ENCODE measurements at regions not wholly inside any gene's neighbourhood (a gene's known extent, or its start where the extent isn't known, plus 50 kb on each side); places are given as distances from the start of the nearest gene placed in this dataset.
A peak's percentile ranks its signal among the peaks of the same experiment; 100 is the strongest.

DNA sequence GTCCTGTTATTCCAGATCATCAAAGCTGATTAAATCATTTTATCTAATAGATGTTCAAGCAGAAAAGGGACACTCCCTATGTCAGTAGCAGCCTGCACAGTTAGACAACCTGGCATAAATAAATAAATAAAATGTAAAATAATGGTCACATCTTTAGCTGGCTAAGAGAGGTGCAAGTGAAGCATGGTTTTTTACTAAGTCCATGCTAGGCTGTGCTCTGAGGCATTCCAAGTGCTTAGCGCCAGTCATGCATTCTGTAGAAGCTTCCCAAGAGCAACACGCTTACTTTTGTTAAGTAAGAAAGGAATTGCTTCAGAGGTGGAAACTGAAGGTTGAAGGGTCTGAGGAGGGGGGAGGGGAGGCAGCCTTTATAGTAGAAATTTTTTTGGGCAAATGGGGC is 351.2 kb downstream of the CDH2 start:
- no peak for DNase-seq

DNA sequence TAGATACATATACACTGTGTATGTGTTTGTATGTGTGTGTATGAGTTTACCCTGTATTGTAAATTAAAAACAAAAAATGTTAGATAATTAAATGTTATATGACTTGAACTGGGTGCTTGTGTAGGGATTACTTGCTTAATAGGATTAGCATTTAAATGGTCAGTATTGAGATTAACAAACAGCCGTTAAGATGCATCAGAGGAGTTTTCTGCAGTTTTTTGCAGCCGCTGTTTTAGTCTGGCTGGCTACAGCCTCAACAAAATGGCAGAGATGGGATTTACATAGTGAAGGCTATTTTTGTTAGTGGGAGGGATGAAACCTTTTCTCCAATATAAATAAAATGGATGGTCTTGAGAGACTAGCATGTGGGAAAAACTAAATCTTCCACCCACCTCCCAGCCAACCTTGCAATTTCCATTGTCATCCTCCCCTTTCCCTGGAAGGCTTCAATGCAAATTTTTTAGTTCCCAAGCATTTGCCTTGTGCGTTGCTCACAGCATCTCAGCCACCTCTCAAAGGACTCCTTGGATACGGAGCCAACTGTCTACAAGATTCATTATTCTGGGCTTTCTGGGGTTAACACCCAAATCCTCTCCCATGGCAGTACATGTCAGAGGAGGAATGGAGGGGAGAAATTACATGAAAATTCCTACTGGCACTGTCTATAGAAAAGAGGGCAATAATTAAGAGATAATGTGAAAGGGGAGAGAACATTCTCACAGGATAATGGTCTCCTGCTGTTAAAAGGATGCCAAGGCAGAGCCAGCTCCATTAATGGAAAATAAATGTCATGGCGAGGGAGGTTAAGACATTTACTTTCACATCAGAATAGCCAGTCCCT is 351.9 kb downstream of the CDH2 start:
- DNase-seq: no peak

DNA sequence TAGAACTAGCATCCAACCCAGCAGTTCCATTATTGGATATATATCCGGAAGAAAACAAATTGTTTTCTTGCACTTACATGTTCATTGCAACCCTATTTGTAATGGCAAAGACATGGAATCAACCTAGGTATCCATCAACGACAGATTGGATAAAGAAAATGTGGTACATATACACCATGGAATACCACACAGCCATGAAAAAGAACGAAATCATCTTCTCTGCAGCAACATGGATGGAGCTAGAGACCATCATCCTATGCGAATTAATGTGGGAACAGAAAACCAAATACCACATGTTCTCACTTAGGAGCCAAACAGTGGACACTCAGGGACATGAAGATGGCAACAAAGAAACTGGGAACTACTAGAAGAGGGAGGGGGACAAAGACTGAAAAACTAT is 352.7 kb downstream of the CDH2 start:
- no peak for DNase-seq

DNA sequence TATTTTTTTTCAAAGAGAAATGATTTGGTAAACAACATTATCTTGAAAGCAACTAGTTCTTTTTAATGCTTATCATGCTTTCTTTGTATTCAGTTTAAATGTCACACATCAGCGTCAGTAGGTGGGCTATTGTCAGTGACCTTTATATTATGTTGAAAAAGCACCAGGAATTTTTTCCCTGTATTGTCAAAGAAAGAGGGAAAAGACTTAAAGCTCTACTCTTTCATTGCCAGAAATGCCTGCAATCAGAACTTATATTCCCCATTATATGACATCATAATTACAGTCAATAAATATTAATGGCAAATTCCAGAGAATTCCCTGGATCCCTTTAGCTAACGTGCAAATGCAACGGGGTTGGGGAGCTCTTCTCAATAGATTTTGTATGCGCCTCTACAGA is 353.9 kb downstream of the CDH2 start:
- no peak for DNase-seq

DNA sequence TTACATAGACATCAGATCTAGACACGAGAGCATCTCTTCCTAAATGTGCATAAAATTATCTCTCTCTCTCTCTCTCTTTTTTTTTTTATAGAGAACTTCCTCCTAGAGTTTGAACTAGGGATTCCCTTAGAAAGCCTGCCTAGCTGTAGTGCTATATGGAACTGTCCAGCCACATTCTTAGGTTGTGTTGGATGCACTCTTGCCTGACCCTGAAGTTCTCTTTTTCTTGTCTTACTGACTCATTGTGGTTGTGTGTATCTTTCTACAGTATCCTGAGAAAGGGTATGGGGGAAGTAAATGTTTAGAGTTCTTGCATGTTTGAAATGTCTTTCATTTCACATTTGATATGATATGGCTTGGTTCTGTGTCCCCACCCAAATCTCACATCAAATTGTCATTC is 368.2 kb downstream of the CDH2 start:
- no peak for DNase-seq

DNA sequence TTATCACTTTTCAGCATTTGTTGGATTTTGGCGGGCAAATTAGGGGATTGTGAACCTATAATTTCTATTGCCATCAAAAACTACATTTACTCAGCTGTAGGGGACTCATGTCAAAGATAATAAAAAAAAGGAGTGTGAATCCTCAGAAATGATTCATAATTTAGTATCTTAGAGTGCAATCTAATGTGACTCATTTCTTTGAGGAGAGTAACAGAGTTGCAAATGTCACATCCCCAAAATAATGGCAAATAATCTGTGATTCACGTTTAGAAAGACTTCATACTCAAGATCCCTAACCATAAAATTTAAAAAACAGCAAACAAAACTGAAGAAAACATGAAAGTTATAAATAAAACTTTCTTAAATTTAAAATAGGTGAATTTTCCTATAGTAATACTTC is 373.0 kb downstream of the CDH2 start:
- no peak for DNase-seq

DNA sequence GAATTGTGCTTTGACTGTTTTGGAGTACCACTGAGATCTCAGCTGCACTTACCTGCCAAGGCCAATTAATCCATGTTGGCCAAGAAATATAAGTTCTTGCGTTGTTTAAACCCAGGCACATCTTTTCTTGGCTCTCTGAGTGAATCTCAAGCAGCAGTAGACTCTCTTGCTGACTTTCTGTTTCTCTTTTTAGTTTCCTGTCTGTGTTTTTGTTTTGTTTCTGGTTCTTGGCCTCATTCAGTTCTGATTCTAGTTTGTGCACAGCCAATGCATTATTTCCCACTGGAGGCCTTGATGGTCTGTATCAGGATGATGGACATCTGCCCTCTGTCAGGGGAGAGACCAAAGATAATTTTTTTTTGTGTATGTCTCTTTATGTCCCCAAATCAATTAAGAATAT is 379.4 kb downstream of the CDH2 start:
- no peak for DNase-seq

DNA sequence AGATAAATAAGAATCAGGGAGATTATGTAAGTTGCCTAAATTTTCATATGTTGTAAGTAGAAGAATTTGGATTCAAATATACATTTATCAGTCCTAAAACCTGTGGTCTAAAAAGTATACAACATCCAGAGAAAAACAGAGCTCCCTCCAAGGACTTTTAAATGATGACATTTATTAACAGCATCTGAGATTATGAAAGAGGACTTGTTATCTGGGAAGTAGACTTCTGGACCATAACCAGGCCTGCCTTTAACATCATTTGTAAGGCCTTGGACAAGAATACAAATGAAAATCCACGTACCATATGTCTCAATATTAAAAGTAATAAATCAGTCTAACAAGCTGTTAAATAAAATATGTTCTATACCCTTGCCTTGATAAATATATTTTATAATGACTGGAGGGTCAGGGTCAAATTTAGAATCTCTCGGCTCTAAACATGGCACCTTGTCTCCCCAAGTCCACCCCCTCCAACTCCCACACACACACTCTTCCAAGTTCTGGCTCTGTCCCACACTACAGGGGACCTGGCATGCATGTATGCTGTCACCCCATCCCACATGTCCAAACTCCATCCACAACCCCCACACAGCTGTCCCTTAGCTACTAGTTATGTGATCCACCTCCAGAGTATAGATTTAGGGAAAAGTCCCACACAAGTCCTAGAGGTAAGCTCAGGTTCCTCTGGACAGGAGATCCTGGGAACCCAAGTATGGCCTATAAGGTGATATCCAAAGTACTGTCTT is 382.6 kb downstream of the CDH2 start:
- no peak for DNase-seq

DNA sequence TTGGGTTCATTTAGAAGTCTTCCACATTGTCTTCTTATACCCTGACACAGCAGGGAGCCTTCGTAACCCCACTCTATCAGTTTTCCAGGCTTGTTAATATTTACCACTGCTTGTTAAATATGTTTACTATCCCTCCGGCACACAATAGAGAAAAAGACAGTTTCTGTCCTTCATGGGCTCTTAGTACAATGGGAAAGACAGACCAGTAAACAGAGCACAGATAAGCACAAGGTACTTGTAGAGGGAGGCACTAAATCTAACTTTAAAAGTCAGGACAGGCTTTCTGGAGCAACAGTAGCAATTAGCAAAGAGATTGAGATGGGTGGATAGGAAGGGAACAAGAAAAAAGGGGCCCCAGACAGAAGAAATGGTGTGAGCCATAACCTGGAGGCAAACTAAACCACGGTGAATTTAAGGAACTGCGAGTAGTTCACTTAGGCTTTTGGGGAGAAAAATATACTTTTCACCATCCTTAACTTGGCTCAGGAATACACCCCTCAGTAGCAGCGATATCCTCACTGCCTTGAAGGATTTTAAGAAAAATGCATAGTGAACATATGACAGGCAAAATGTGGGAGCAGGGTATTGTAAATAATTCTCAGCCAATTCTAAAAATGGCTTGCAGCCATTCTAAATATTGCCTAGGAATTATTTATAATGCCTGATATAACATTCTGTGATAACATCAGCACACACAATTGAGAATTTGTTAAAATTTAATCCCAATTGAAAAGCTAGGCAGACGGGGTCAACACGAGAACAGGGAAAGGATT is 383.7 kb downstream of the CDH2 start:
- peak; percentile 59 for DNase-seq

DNA sequence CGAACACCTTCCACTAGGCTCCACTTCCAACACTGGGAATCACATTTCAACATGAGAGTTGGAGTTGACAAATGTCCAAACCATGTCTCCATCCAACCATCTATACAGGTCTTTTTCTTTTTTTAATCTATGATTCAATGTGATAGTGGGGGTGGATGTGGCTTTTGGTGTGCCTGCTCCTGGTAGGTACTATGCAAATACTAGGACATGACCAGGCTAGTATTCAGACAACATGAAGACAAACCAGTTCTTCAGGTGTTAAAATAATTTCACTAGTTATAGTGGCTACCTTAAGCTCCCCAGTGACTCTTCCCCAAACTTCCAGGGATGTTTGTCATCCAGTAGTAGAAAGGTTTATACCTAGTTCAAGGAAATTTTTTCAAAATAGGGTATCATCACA is 387.5 kb downstream of the CDH2 start:
- peak; percentile 72 for DNase-seq

DNA sequence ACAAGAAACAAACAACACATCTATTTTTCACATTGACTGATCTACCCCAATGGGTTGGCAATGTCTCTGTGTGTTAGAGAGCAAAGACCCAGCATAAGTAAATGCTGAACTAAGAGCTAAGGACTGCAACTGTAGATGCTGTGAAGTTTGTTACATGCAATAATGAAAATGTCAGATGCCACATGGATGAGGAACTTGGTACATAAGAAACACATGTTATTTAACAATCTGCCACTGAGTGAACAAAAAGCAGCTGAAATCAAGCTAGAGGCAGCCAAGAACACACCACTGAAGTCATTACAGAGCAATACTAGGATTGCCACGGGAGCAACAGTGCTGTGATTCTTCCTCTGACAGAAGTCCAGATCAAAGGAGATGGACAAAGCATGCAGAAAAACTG is 389.4 kb downstream of the CDH2 start:
- no peak for DNase-seq

DNA sequence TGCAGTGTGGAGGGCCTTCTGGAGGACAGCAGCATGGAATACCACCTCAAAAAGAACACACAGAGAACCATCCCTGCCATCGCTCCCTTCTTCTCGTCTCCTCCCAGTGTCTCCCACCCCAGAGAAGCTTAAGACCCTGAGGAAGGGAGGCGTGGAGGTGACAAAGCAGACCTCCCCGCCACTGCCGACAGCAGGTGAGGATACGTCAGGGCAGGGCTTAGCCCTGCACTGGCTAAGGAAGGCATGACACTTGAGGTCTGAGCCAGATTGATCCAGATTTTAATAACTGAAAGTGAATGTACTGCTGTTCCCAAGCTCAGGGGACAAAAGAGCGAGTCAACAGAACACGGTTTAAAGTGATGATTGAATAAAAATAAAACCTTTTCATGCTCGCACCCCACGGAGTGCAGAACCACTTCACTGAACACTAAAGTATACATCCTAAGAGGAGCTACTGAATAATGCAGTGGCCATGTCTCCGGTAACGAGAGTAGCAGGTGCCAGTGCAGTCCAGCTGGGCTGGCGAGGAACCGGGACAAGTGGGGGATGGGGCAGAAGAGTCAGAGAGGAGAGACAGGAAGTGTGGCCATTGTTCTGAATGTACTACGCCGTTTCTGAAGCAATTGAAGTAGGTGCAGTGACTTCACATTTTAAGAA is 391.0 kb downstream of the CDH2 start:
- DNase-seq: peak; percentile 97

DNA sequence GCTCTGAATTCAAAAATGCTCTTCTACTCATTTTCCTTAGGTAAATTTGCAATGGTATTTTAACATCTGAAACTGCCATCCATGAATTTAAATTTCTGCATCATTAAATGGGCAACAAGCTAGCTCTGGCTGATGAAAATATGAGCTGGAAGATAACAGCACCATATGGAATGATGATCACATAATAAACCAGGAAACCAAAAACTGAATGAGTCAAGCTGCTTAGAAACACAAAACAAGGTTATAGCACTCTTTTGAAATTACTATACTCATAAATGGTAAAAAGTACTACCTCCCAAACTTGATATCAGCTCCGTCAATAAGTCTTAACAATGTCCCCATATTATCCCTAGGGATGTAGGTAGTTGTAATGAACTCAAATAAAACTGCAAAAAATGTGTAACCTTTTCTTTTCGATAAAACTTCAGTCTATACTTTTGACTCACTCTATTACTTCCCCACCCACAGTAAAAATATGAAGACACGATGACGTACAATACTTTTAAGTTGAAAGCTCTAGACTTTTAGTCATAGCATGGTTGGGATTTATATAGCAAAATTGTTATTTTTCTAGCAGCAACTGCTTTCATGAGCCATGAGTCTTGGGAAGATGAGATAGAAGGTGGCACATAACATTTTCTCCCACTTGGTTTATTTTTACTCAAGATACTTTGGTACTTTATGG is 396.7 kb downstream of the CDH2 start:
- no peak for DNase-seq

DNA sequence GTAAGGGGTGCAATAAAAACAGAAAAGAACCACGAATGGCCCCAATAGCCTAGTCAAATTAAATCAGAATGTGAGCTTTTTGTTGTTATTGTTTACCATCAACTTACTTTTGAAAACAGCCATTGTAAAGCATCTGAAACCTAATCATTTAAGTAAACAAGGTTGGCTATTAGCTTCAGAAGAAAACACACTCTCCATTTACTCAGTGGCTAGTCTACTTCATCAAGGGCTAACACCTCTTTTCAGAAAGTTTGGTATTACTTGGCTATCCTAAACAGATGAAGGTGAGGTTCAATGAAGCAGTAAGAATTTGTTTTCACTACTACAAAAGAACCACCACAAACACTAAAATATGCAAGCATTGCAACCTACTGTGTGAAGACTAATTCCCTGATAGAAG is 398.0 kb downstream of the CDH2 start:
- no peak for DNase-seq

DNA sequence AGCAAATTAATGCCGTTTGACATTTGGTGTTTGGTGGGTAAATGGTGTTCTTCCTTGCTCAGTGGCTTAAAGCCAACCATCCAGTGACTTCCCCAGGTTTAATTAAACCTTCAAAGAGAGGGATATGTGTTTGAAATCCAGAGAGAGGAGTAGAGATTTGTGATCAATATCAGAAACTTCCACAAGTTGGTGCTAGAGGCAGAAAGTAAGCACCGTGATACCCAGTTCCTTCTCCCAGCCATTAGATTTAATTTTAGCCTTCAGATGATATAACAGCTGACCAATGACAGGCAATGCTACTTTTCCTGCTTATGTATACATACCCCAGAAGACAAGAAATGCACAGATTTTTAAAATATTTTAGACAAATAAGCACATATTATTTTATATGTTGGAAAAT is 398.5 kb downstream of the CDH2 start:
- DNase-seq: peak; percentile 40

DNA sequence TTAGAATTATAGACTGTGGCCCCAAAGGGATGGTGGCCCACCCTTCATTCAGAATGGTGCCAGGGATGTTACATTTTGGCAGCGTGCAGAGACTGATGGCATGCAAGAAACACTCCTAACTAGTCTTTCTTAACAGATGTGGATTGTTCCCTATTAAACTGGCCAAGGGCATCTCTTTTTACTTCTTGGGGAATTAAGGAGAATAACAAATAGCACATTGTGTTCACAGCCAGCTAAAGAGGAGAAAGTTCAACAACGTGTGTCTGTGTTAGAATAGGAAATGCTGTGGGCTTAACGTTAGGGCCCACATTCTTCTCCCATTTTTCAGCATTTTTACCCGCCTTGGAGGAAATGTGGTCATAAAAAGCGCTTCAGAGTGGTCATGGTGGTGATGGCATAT is 404.8 kb downstream of the CDH2 start:
- no peak for DNase-seq

DNA sequence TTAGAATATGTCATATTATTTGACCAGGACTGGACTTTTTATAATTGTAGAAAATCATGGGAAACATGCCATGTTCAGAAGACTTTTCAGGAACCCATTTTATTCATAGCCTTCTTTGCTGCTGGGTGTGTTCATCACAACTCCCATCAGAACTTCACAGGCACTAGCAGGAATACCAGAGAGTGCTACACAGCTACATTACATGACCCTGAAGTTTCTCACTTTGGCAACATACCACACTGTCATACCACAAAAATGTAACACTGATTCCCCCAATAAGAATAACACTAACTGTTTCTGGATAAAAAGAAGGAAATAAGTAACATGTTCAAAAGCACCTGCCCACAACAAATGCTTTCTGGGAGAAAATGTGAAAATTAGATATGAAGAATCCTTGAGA is 405.4 kb downstream of the CDH2 start:
- DNase-seq: no peak

DNA sequence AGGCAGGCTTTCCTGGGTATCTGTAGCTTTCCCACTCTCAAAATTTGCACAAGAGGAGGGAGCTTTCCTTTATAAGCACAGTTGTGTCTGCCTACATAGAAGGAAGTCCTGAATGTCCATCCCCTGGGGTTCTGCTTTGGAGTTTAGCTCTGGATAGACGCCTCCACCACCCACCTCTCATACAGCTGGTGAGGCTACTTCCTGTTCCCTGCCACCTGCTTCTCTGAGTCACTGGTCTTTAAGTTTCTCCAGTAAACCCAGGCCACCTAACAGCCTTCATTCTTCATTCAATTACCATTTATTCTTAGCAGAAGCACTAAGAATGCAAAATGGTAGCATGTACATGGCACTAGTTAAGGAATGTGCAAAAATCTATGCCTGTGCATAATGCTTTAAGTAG is 407.8 kb downstream of the CDH2 start:
- peak; percentile 82 for DNase-seq

DNA sequence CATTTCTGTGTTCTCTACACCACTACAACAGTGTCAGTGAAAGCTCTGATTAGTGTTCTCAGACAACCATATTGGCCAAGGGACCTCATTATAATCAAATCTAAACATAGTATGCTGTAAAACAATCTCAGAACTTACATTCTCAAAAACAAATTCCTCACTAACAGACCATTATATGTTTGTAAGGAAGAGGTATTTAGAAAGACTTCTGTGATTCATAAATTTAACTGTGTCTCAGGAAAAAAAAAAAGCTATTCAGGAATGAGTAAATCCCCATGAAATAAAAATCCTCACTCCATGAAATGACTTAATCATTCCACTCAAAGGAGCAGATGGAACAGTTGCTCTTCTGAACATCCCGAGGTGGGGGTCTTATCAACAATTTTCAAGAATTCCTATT is 413.0 kb downstream of the CDH2 start:
- no peak for DNase-seq

DNA sequence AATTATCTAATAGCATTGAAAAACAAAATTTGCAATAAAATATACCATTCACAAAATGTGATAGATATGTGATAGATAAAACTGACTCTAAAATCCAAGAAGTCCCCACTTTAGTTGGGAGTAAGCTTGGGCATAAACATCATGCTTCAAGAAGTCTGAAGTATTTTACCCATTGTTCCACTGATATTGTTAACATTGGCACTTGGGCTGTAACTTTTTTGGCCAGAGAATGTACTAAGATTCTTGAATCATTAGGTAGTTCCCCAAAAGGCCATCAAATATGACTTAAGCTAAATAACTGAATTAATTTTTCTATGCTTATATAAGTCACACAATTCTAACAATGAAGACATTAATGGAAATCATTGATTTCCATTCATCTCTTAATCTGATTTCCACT is 413.6 kb downstream of the CDH2 start:
- no peak for DNase-seq

DNA sequence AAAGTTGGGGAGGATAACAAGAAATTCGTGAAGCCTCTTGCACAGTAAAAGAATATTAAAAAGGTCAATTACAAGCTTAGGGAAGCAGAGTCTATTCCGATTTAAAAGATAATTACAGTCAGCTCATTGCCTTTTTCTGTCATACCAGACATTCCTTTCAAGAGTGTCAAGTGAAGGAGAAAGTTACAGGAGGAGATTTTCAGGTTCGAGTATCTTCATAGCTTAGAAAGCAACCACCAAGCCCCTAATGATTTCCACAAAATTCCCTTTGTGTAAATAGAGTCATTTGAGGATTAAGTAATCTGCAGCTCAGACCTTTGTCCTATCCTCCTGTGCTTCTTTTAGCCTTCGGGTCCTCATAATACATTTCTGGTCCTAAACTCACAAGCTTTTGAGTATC is 414.9 kb downstream of the CDH2 start:
- DNase-seq: no peak

DNA sequence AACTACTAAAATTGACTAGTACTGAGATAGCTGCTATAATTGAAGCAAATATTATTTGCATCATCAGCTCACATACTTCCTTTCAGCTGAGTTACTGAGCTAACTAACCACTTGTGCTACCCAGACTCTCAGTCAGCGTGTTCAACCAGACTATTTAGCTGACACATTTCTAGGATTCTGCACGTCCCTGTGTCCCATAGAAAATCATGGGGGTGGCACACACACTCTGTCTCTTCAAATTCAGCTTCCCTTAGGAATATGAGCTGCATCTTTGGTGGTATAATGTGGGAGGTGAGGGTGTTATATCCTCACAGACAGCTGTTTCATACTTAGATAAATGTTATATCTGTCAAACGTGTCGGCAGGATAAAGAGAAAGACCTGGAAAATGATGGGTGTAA is 424.0 kb downstream of the CDH2 start:
- no peak for DNase-seq

DNA sequence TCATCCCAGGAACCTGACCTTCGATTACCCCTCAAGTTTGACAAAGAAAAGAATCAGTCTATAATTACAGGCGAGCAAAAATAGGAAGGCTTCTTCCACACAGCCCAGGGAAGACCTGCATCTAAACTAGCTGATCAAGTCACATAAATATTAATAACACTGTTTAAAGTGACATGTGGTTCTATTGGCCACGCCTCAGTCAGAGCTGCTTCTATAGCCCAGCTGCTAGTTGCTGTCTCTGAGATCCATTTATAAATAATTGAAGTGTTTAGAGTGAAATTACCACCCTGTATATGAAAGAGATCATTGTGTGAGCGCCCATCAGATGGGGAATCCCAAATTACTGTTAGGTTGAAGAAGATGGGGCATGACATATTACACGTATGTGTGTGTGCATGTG is 426.0 kb downstream of the CDH2 start:
- DNase-seq: no peak

Measured in DMS53 (cell line).